ENCODE measurements at regions not wholly inside any gene's neighbourhood (a gene's known extent, or its start where the extent isn't known, plus 50 kb on each side); places are given as distances from the start of the nearest gene placed in this dataset.
"Not testable (repeated sequence)": the region's sequence is repeated elsewhere in the genome, so short reads cannot be mapped to it uniquely, and the experiment has no call there.

DNA sequence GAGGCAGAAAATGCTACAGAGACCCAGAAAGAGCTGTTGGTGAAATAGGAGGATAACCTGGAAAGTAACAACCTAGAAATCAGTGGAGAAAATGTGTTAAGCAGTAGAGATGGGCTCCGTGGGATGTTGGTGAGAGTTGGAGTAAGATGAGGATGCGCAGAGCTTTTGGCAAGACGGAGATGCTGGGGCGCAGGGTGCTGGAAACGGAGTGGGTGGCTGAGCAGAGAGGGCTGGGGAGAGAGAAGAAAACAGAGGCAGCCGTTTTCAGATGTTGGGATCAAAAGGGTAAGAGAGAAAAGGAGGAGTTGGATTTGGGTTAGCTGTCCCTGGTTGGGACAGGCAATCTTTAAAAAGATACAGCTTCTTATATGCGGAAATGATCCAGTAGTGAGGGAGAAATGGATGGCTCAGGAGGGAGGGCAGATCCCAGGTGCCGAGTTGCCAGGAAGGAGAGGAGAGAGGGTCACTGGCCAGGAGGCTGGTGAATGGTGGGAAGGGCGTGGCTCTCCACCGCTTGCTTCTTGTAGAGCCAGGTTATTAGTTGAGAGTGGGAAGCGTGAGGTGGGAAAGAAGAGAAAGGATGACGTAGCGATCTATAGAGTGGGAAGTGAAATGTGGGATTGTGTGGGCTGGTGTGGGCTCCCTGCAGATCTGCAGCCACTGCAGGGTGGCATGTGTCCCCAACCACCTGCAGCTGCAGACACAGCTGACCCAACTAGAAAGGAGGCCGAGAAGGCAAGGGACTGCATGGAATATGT is 182.2 kb upstream of the SVIL start:
- Mint-ChIP-seq H3K27me3 (peaks cover 10 to 47% of the 10 kb centered on the region in 2 donors), H3K4me3 (no peak overlapping the region), H3K27ac (peak overlapping the region in 1 of 8 donors; percentile 10), H3K9me3 (peaks cover 0 to 4% (median 0%) of the 10 kb centered on the region in 5 donors), H3K4me1 (peaks cover 5 to 7% (median 5%) of the 10 kb centered on the region in 3 donors), H3K36me3 (no peaks in the 10 kb centered on the region)
- Histone ChIP-seq H3K27me3 (ENCODE audit: insufficient read depth, low read length, poor library complexity, severe bottlenecking) (no peaks in the 10 kb centered on the region), H3K4me3 (ENCODE audit: low read length) (no peak overlapping the region), H3K4me1 (ENCODE audit: insufficient read depth, low read length) (peaks cover 3% of the 10 kb centered on the region), H3K27ac (ENCODE audit: low read depth, low read length) (no peak overlapping the region), H3K9me3 (ENCODE audit: low read length) (no peaks in the 10 kb centered on the region), H3K36me3 (ENCODE audit: insufficient read depth, low read length) (no peaks in the 10 kb centered on the region)
- DNase-seq: no peak
- ChIA-PET POLR2A (no interaction called here), CTCF (no interaction called here)

GRCh38 chr10:29815572-29815971 is 180.8 kb upstream of the SVIL start:
- ChIA-PET POLR2A (no interaction called here), CTCF (interaction anchor here (1.5 kb wide), 1 partner anchor 24 kb away, joined by 3 read pairs; no protein-coding TSS in a partner anchor)
- H3K9me3 ChIP-seq (ENCODE audit: low read length): no peaks in the 10 kb centered on the region
- H3K27ac ChIP-seq (ENCODE audit: low read depth, low read length): no peak overlapping the region
- H3K9me3 Mint-ChIP-seq: peaks cover 0 to 4% (median 0%) of the 10 kb centered on the region in 5 donors
- peaks cover 11 to 16% (median 12%) of the 10 kb centered on the region in 3 donors for H3K4me1 Mint-ChIP-seq
- no peak overlapping the region for H3K4me3 ChIP-seq (ENCODE audit: low read length)
- no peaks in the 10 kb centered on the region for H3K36me3 ChIP-seq (ENCODE audit: insufficient read depth, low read length)
- no peak overlapping the region for H3K4me3 Mint-ChIP-seq
- H3K4me1 ChIP-seq (ENCODE audit: insufficient read depth, low read length): peaks cover 6% of the 10 kb centered on the region
- no peaks in the 10 kb centered on the region for H3K27me3 ChIP-seq (ENCODE audit: insufficient read depth, low read length, poor library complexity, severe bottlenecking)
- H3K36me3 Mint-ChIP-seq: no peaks in the 10 kb centered on the region
- peaks cover 7 to 46% of the 10 kb centered on the region in 2 donors for H3K27me3 Mint-ChIP-seq
- DNase-seq: no peak
- H3K27ac Mint-ChIP-seq: no peak overlapping the region

- no peak overlapping the region for H3K27ac ChIP-seq (ENCODE audit: low read depth, low read length)
- POLR2A ChIA-PET: no interaction called here
- H3K4me3 ChIP-seq (ENCODE audit: low read length): no peak overlapping the region
- peaks cover 0 to 2% (median 0%) of the 10 kb centered on the region in 5 donors for H3K9me3 Mint-ChIP-seq
- H3K36me3 ChIP-seq (ENCODE audit: insufficient read depth, low read length): no peaks in the 10 kb centered on the region
- peaks cover 12 to 28% (median 18%) of the 10 kb centered on the region in 3 donors for H3K4me1 Mint-ChIP-seq
- no peaks in the 10 kb centered on the region for H3K9me3 ChIP-seq (ENCODE audit: low read length)
- H3K27me3 Mint-ChIP-seq: peaks cover 6 to 64% of the 10 kb centered on the region in 2 donors
- no peaks in the 10 kb centered on the region for H3K27me3 ChIP-seq (ENCODE audit: insufficient read depth, low read length, poor library complexity, severe bottlenecking)
- H3K4me3 Mint-ChIP-seq: peak overlapping the region in 1 of 7 donors; percentile 6
- peak overlapping the region in 6 of 8 donors; percentile 25 to 77 (median 64) for H3K27ac Mint-ChIP-seq
- CTCF ChIA-PET: no interaction called here
- H3K4me1 ChIP-seq (ENCODE audit: insufficient read depth, low read length): peaks cover 6% of the 10 kb centered on the region
- DNase-seq: peak in 3 of 5 donors; percentile 1 to 30 (median 12)
- no peaks in the 10 kb centered on the region for H3K36me3 Mint-ChIP-seq
Measured at GRCh38 chr10:29811751-29812427, 177.1 kb upstream of the SVIL start.

DNA sequence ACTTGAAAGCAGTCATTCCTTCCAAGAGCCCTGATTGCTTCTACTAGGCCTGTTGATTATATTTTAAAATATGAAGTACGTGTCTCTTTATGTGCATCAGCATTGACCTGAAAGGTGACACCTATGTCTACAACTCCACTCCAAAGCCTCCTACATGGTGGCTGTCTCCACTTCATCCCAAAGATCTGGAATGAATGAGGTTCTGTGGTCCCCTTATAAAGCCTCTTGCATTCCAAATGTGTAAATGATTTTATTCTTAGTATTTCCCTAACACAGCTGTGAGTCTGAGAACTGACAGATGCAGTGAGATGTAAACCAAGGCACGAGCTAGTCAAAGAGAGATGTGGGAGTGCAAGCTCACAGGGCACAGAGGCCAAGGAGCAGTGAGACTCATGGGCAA is 176.0 kb upstream of the SVIL start:
- Mint-ChIP-seq H3K4me1 (peaks cover 12 to 28% (median 18%) of the 10 kb centered on the region in 3 donors), H3K4me3 (no peak overlapping the region), H3K36me3 (no peaks in the 10 kb centered on the region), H3K27ac (peak overlapping the region in 5 of 8 donors; percentile 7 to 76 (median 58)), H3K27me3 (peaks cover 3 to 60% of the 10 kb centered on the region in 2 donors), H3K9me3 (peaks cover 0 to 2% (median 0%) of the 10 kb centered on the region in 5 donors)
- no peaks in the 10 kb centered on the region for H3K9me3 ChIP-seq (ENCODE audit: low read length)
- ChIA-PET CTCF (no interaction called here), POLR2A (no interaction called here)
- peaks cover 6% of the 10 kb centered on the region for H3K4me1 ChIP-seq (ENCODE audit: insufficient read depth, low read length)
- no peaks in the 10 kb centered on the region for H3K36me3 ChIP-seq (ENCODE audit: insufficient read depth, low read length)
- H3K27me3 ChIP-seq (ENCODE audit: insufficient read depth, low read length, poor library complexity, severe bottlenecking): no peaks in the 10 kb centered on the region
- no peak for DNase-seq
- no peak overlapping the region for H3K4me3 ChIP-seq (ENCODE audit: low read length)
- no peak overlapping the region for H3K27ac ChIP-seq (ENCODE audit: low read depth, low read length)

DNA sequence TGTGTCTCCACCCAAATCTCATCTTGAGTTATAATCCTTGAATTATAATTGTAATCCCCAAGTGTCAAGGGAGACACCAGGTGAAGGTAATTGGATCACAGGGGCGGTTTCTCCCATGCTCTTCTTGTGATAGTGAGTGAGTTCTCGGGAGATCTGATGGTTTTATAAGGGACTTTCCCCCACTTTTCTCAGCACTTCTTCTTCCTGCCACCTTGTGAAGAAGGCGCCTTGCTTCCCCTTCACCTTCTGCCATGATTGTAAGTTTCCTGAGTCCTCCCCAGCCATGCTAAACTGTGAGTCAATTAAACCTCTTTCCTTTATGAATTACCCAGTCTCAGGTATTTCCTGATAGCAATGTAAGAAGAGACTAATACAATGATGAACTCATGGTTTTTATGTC is 175.5 kb upstream of the SVIL start:
- Mint-ChIP-seq H3K27ac (peak overlapping the region in 3 of 8 donors; percentile 17 to 58 (median 43)), H3K4me1 (peaks cover 12 to 28% (median 18%) of the 10 kb centered on the region in 3 donors), H3K27me3 (peaks cover 6 to 62% of the 10 kb centered on the region in 2 donors)
- CTCF ChIA-PET; H3K36me3 ChIP-seq (ENCODE audit: insufficient read depth, low read length); H3K27me3 ChIP-seq (ENCODE audit: insufficient read depth, low read length, poor library complexity, severe bottlenecking); H3K36me3 Mint-ChIP-seq; H3K4me3 Mint-ChIP-seq; H3K4me1 ChIP-seq (ENCODE audit: insufficient read depth, low read length); H3K9me3 Mint-ChIP-seq; H3K27ac ChIP-seq (ENCODE audit: low read depth, low read length); H3K9me3 ChIP-seq (ENCODE audit: low read length); H3K4me3 ChIP-seq (ENCODE audit: low read length); DNase-seq; POLR2A ChIA-PET: not testable (repeated sequence)

- H3K9me3 Mint-ChIP-seq: peaks cover 0 to 2% (median 0%) of the 10 kb centered on the region in 5 donors
- no peaks in the 10 kb centered on the region for H3K27me3 ChIP-seq (ENCODE audit: insufficient read depth, low read length, poor library complexity, severe bottlenecking)
- no peak overlapping the region for H3K4me3 ChIP-seq (ENCODE audit: low read length)
- H3K4me1 Mint-ChIP-seq: peaks cover 12 to 28% (median 18%) of the 10 kb centered on the region in 3 donors
- peaks cover 6 to 62% of the 10 kb centered on the region in 2 donors for H3K27me3 Mint-ChIP-seq
- H3K4me1 ChIP-seq (ENCODE audit: insufficient read depth, low read length): peaks cover 6% of the 10 kb centered on the region
- no peak for DNase-seq
- no peaks in the 10 kb centered on the region for H3K36me3 Mint-ChIP-seq
- peak overlapping the region in 1 of 7 donors; percentile 8 for H3K4me3 Mint-ChIP-seq
- no peaks in the 10 kb centered on the region for H3K36me3 ChIP-seq (ENCODE audit: insufficient read depth, low read length)
- H3K27ac Mint-ChIP-seq: peak overlapping the region in 4 of 8 donors; percentile 18 to 69 (median 48)
- no peaks in the 10 kb centered on the region for H3K9me3 ChIP-seq (ENCODE audit: low read length)
- H3K27ac ChIP-seq (ENCODE audit: low read depth, low read length): no peak overlapping the region
- CTCF ChIA-PET: no interaction called here
- POLR2A ChIA-PET: no interaction called here
Measured at GRCh38 chr10:29809383-29809782, 174.6 kb upstream of the SVIL start.

GRCh38 chr10:29807163-29807806 is 172.5 kb upstream of the SVIL start:
- H3K27me3 Mint-ChIP-seq: peaks cover 11 to 69% of the 10 kb centered on the region in 2 donors
- Histone ChIP-seq H3K9me3 (ENCODE audit: low read length) (no peaks in the 10 kb centered on the region), H3K27ac (ENCODE audit: low read depth, low read length) (no peak overlapping the region), H3K4me3 (ENCODE audit: low read length) (no peak overlapping the region), H3K4me1 (ENCODE audit: insufficient read depth, low read length) (peaks cover 6% of the 10 kb centered on the region), H3K36me3 (ENCODE audit: insufficient read depth, low read length) (no peaks in the 10 kb centered on the region), H3K27me3 (ENCODE audit: insufficient read depth, low read length, poor library complexity, severe bottlenecking) (no peaks in the 10 kb centered on the region)
- peaks cover 0 to 2% (median 0%) of the 10 kb centered on the region in 5 donors for H3K9me3 Mint-ChIP-seq
- H3K27ac Mint-ChIP-seq: peak overlapping the region in 1 of 8 donors; percentile 4
- no peaks in the 10 kb centered on the region for H3K36me3 Mint-ChIP-seq
- ChIA-PET POLR2A (no interaction called here), CTCF (no interaction called here)
- H3K4me1 Mint-ChIP-seq: peaks cover 10 to 26% (median 18%) of the 10 kb centered on the region in 3 donors
- H3K4me3 Mint-ChIP-seq: no peak overlapping the region
- DNase-seq: no peak

DNA sequence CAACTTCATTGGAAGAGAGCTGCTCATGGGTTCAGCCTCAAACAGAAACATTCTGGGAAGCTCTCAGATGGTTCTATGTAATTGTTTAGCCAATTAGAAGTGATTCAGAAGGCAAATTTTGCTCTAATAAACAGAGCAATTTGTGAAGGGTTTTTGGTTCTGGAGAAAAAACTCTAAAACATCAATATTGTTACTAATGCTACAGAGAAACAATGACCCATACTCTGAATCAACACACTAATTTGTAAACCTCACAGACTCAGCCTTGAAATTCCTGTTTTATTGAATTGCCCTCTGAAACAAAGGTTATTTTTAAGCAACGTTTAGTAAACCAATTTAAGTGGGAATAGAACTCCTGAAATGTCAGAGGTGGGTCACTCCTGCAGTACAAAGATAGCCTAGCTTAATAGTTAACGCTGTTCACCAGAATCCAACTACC is 171.6 kb upstream of the SVIL start:
- Mint-ChIP-seq H3K27ac (no peak overlapping the region), H3K36me3 (no peaks in the 10 kb centered on the region), H3K4me1 (peaks cover 1 to 20% (median 12%) of the 10 kb centered on the region in 3 donors), H3K4me3 (no peak overlapping the region), H3K27me3 (peaks cover 14 to 74% of the 10 kb centered on the region in 2 donors), H3K9me3 (peaks cover 0 to 2% (median 0%) of the 10 kb centered on the region in 5 donors)
- POLR2A ChIA-PET: no interaction called here
- Histone ChIP-seq H3K4me3 (ENCODE audit: low read length) (no peak overlapping the region), H3K27ac (ENCODE audit: low read depth, low read length) (no peak overlapping the region), H3K27me3 (ENCODE audit: insufficient read depth, low read length, poor library complexity, severe bottlenecking) (no peaks in the 10 kb centered on the region), H3K9me3 (ENCODE audit: low read length) (no peaks in the 10 kb centered on the region), H3K36me3 (ENCODE audit: insufficient read depth, low read length) (no peaks in the 10 kb centered on the region), H3K4me1 (ENCODE audit: insufficient read depth, low read length) (no peaks in the 10 kb centered on the region)
- DNase-seq: no peak
- CTCF ChIA-PET: no interaction called here

Measured in CD8-positive, alpha-beta memory T cell (primary cell).